SU-DHL-6 (cell line): ENCODE measurements at regions not wholly inside any gene's neighbourhood (a gene's known extent, or its start where the extent isn't known, plus 50 kb on each side); places are given as distances from the start of the nearest gene placed in this dataset.
"Not testable (repeated sequence)": the region's sequence is repeated elsewhere in the genome, so short reads cannot be mapped to it uniquely, and the experiment has no call there.

Source experiments
- H2AFZ ChIP-seq: fragments of 200-600 bp; sonication (generic); 2 replicates; pipeline ENCODE4 v1.6.1; 2014; ENCODE audit warnings: low read depth, mild to moderate bottlenecking, moderate library complexity, mixed read lengths, antibody characterized with exemption, low read length; ENCODE audit not compliant: severe bottlenecking
- H3F3A ChIP-seq: fragments of 200-600 bp; shearing (Covaris generic); 2 replicates; pipeline ENCODE4 v1.6.0; 2016; ENCODE audit warnings: antibody characterized with exemption, mild to moderate bottlenecking; ENCODE audit not compliant: insufficient read depth
- H3K27ac ChIP-seq: fragments of 200-600 bp; sonication (generic); 2 replicates; pipeline ENCODE4 v1.5.1; 2016; ENCODE audit warnings: low read depth, mild to moderate bottlenecking, low read length, moderate library complexity, mixed read lengths
- H3K27me3 ChIP-seq: fragments of 200-600 bp; sonication (generic), shearing (Covaris generic); 2 replicates; pipeline ENCODE4 v1.6.0; 2014; ENCODE audit warnings: mild to moderate bottlenecking, low read length
- H3K36me3 ChIP-seq: fragments of 200-600 bp; sonication (generic); 2 replicates; pipeline ENCODE4 v1.6.1; 2014; ENCODE audit warnings: mild to moderate bottlenecking, low read length, mixed read lengths
- H3K4me2 ChIP-seq: fragments of 300-600, 200-600 bp; shearing (Covaris generic), sonication (generic); 2 replicates; pipeline ENCODE4 v1.6.0; 2014; ENCODE audit warnings: low read length, low read depth, mild to moderate bottlenecking; ENCODE audit not compliant: poor library complexity, severe bottlenecking
- H3K4me3 ChIP-seq: fragments of 200-600 bp; sonication (generic); 2 replicates; pipeline ENCODE4 v1.5.1; 2014; ENCODE audit warnings: antibody characterized with exemption, low read length, mild to moderate bottlenecking, mixed read lengths; ENCODE audit not compliant: insufficient read depth, poor library complexity, severe bottlenecking
- H3K79me2 ChIP-seq: fragments of 200-600 bp; sonication (generic); 2 replicates; pipeline ENCODE4 v1.6.1; 2014; ENCODE audit warnings: mild to moderate bottlenecking, low read length, moderate library complexity; ENCODE audit not compliant: insufficient read depth
- H3K9ac ChIP-seq: fragments of 200-600 bp; sonication (generic); 2 replicates; pipeline ENCODE4 v1.7.0; 2014; ENCODE audit warnings: mild to moderate bottlenecking, low read length
- H3K9me2 ChIP-seq: fragments of 200-600 bp; sonication (generic); replicated peaks from 2 replicates; pipeline ENCODE4 v1.6.1; 2014; ENCODE audit warnings: low read length; ENCODE audit not compliant: insufficient read depth
- H3K9me3 ChIP-seq: fragments of 200-600 bp; sonication (generic); 2 replicates; pipeline ENCODE4 v1.6.1; 2014; ENCODE audit warnings: low read length, mixed read lengths; ENCODE audit not compliant: insufficient read depth
- H4K20me1 ChIP-seq: fragments of 200-600 bp; sonication (generic); 2 replicates; pipeline ENCODE4 v1.6.1; 2014; ENCODE audit warnings: low read depth, mild to moderate bottlenecking, antibody characterized with exemption, low read length, moderate library complexity, mixed read lengths
- EZH2phosphoT487 ChIP-seq: fragments of 200-600 bp; sonication (generic), shearing (Covaris generic); conservative IDR thresholded peaks from 2 replicates; pipeline ENCODE4 v1.6.1; 2018; ENCODE audit warnings: mild to moderate bottlenecking, antibody characterized with exemption, low read length, moderate library complexity, mixed read lengths
- TF ChIP-seq, protein P1 (sequence below): fragments of 200-600 bp; sonication (generic); IDR thresholded peaks from one replicate; pipeline ENCODE4 v1.5.1; 2017; ENCODE audit warnings: antibody characterized with exemption, mild to moderate bottlenecking, low read length, moderate library complexity; ENCODE audit not compliant: insufficient read depth, poor library complexity, severe bottlenecking

DNA sequence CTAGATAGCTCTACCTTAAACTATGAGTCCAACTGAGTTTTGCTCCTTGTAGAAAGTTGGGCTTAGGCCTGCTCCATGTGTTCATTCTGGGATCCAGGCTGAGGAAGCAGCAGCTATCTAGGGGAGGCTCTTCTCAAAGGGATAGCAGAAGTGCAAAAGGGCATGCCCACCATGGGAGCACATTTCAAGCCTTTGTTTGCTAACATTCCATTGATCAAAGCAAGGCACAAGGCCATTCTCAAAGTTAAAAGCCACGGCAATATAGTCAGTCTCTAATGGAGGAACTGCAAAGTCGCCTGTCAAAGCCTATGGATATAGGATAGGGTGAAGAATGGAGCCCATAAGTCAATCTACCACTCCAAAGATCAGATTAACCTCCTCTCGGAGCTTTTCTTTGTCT is 488.1 kb upstream of the ARX start:
- Histone ChIP-seq H3F3A (no peaks in the 10 kb centered on the region), H3K27ac (no peak overlapping the region), H4K20me1 (no peaks in the 10 kb centered on the region), H3K9me3 (no peaks in the 10 kb centered on the region), H3K36me3 (no peaks in the 10 kb centered on the region), H3K4me2 (no peak overlapping the region), H3K27me3 (no peaks in the 10 kb centered on the region), H3K9ac (no peak overlapping the region), H3K79me2 (no peaks in the 10 kb centered on the region), H2AFZ (no peak overlapping the region), H3K9me2 (no peaks in the 10 kb centered on the region), H3K4me3 (no peak overlapping the region)
- no peak for TF ChIP-seq EZH2phosphoT487

DNA sequence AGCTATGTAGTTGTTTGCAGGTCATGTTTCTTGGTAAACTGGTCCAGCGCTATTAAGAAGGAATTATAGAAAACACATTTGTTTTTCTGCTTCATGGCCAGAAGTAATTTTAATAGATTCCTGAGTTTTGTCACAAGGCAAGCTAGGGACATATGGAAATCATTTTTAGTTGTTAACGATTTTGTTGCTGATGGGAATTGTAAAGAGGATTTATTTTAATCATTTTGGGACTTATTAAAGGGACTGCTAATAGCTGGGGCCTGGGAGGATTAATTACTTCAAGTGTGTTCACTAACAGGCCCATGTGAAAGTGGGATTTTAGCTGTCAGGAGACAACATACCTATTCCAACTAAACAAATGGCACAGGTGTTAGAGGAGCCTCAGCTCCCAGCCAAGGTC is 492.0 kb upstream of the ARX start:
- Histone ChIP-seq H3K27me3 (no peaks in the 10 kb centered on the region), H3K4me3 (no peak overlapping the region), H3K9me2 (no peaks in the 10 kb centered on the region), H3K79me2 (no peaks in the 10 kb centered on the region), H3F3A (no peaks in the 10 kb centered on the region), H3K9me3 (no peaks in the 10 kb centered on the region), H3K4me2 (no peak overlapping the region), H2AFZ (no peak overlapping the region), H3K36me3 (no peaks in the 10 kb centered on the region), H3K9ac (no peak overlapping the region), H3K27ac (no peak overlapping the region), H4K20me1 (no peaks in the 10 kb centered on the region)
- TF ChIP-seq, protein P1, sequence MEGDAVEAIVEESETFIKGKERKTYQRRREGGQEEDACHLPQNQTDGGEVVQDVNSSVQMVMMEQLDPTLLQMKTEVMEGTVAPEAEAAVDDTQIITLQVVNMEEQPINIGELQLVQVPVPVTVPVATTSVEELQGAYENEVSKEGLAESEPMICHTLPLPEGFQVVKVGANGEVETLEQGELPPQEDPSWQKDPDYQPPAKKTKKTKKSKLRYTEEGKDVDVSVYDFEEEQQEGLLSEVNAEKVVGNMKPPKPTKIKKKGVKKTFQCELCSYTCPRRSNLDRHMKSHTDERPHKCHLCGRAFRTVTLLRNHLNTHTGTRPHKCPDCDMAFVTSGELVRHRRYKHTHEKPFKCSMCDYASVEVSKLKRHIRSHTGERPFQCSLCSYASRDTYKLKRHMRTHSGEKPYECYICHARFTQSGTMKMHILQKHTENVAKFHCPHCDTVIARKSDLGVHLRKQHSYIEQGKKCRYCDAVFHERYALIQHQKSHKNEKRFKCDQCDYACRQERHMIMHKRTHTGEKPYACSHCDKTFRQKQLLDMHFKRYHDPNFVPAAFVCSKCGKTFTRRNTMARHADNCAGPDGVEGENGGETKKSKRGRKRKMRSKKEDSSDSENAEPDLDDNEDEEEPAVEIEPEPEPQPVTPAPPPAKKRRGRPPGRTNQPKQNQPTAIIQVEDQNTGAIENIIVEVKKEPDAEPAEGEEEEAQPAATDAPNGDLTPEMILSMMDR = no peak
- no peak for TF ChIP-seq EZH2phosphoT487

DNA sequence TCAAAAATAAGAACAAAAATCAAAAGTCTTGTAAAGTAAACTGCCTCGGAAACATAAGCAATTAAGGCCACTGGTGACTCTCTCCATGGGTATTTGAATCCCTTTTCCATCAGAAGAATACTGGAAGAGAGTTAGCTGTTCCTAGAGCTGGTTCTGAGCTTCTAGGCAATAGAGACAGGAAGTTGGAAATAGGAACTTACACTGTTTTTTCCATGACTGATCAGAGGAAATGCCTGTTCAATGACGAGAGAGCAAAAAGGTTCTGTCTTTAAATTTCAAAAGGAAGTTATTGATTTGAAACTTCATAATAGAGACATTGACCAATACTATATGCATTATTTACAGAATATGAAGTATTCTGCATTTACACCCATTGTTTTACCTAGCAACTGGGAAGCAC is 503.5 kb upstream of the ARX start:
- H3K27me3 ChIP-seq = no peaks in the 10 kb centered on the region
- no peaks in the 10 kb centered on the region for H3K79me2 ChIP-seq
- H2AFZ ChIP-seq = no peak overlapping the region
- no peaks in the 10 kb centered on the region for H3K9me3 ChIP-seq
- H3K9me2 ChIP-seq = no peaks in the 10 kb centered on the region
- H3K36me3 ChIP-seq = no peaks in the 10 kb centered on the region
- H3K9ac ChIP-seq = no peak overlapping the region
- H3F3A ChIP-seq = no peaks in the 10 kb centered on the region
- no peak overlapping the region for H3K4me3 ChIP-seq
- H4K20me1 ChIP-seq = no peaks in the 10 kb centered on the region
- no peak overlapping the region for H3K27ac ChIP-seq
- H3K4me2 ChIP-seq = no peak overlapping the region
- TF ChIP-seq, protein P1 = no peak
- no peak for TF ChIP-seq EZH2phosphoT487

DNA sequence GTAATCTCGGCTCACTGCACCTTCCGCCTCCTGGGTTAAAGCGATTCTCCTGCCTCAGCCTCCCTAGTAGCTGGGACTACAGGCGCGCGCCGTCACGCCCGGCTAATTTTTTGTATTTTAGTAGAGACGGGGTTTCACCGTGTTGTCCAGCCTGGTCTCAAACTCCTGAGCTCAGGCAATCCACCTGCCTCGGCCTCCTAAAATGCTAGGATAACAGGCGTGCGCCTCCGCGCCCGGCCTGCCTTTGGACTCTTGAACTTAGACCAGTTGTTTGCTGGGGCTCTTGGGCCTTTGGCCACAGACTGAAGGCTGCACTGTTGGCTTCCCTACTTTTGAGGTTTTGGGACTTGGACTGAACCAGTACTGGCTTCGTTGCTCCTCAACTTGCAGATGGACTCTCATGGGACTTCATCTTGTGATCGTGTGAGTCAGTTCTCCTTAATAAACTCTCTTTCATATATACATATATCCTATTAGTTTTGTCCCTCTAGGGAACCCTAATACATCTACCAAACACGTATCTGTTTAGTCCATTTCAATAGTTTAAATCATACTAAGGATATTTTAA is 506.8 kb upstream of the ARX start:
- not testable (repeated sequence) for H3K9me3 ChIP-seq, H3F3A ChIP-seq, H3K9me2 ChIP-seq, H3K9ac ChIP-seq, H3K4me2 ChIP-seq, H3K27ac ChIP-seq, H2AFZ ChIP-seq, H4K20me1 ChIP-seq, H3K4me3 ChIP-seq, H3K27me3 ChIP-seq, H3K36me3 ChIP-seq, H3K79me2 ChIP-seq
